Psoas muscle (tissue), 7 donors: ENCODE measurements at regions not wholly inside any gene's neighbourhood (a gene's known extent, or its start where the extent isn't known, plus 50 kb on each side); places are given as distances from the start of the nearest gene placed in this dataset.

Experiments used
- ATAC-seq, 4 donors: fragments of 200-7000 bp; cut with Tn5 transposase; one replicate each; pipeline ENCODE4 v1.9.1; 2020; ENCODE audit warnings: moderate library complexity in 3 of 4, mild to moderate bottlenecking in 2 of 4
- DNase-seq, 2 donors: peaks; one replicate each; pipeline ENCODE4 v3.0.0-alpha.2; 2020
- H3K27ac ChIP-seq: fragments of 200-600 bp; one replicate; pipeline ENCODE4 v1.8.0; 2022
- H3K27me3 ChIP-seq, 3 donors: fragments of 200-600 bp in 1 of 3; one replicate each; pipeline versions ENCODE4 v1.6.1 to v1.8.0; 2013 to 2022; ENCODE audit warnings: low read length in 2 of 3, mild to moderate bottlenecking in 2 of 3, moderate library complexity in 1 of 3; ENCODE audit not compliant: insufficient read depth in 3 of 3
- H3K36me3 ChIP-seq, 2 donors: fragments of 200-600 bp in 1 of 2; one replicate each; pipeline versions ENCODE4 v1.6.1 to v1.8.0; 2013 to 2022; ENCODE audit warnings: low read depth in 1 of 2, mild to moderate bottlenecking in 1 of 2, moderate library complexity in 1 of 2; ENCODE audit not compliant: insufficient read depth in 1 of 2
- H3K4me1 ChIP-seq: fragments of 200-600 bp; one replicate; pipeline ENCODE4 v1.8.0; 2022
- H3K4me3 ChIP-seq: fragments of 200-600 bp; one replicate; pipeline ENCODE4 v1.8.0; 2022; ENCODE audit warnings: mild to moderate bottlenecking
- H3K9me3 ChIP-seq: fragments of 200-600 bp; one replicate; pipeline ENCODE4 v1.8.0; 2022
- WGBS, 3 donors: extraction: QIAGEN DNeasy Blood & Tissue Kit; methylation state at CpG; one replicate each; pipeline versions ENCODE4 v1.1.6 to v1.1.7; 2013; 5-methylcytosine and 5-hydroxymethylcytosine counted together
- intact Hi-C, 2 donors: fragments of 100-400 bp; cut with DNase I; formaldehyde crosslinking; loops; one replicate each; pipeline versions ENCODE4 v1.11.0 to v1.14.2; 2022
- TF ChIP-seq, protein P1 (sequence below): fragments of 200-600 bp; IDR thresholded peaks from one replicate; pipeline ENCODE4 v1.8.0; 2022; ENCODE audit warnings: antibody characterized with exemption
- donor health status: healthy with polysubstance abuse.
- donor health status: DM: no; HTN: no; CAD: no; lungs with moderate emphysema.
- donor health status: Bipolar disorder and iron deficiency.
- donor health status: healthy.
- donor health status: DM: yes; HTN: yes; CAD: no.
- donor health status: DM: no; HTN: no; CAD: no.
- donor health status: DM: yes; HTN: yes; CAD: no.

DNA sequence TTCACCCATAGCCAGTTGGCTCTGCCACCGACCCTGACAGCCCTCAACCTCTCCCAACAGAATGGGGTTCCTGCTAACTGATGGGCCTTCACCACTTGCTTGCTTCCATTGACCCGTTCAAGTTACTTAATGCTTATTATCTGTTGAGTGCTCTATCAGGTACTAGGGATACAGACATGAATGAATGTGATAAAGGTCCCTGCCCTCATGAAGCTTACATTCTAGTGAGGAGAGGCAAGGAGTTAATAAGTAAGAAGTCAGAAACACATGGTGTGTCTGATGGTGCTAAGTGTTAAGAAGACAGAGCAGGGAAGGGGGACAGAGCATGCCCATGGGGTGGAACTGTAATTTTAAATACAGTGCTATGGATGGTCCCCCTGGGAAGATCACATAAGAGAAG, 107.5 kb upstream of the JUN start:
- Histone ChIP-seq H3K4me1 (peaks cover 53% of the 10 kb centered on the region), H3K4me3 (no peak overlapping the region), H3K36me3 (no peaks in the 10 kb centered on the region), H3K9me3 (no peaks in the 10 kb centered on the region), H3K27ac (no peak overlapping the region), H3K27me3 (no peaks in the 10 kb centered on the region)
- TF ChIP-seq, protein P1, sequence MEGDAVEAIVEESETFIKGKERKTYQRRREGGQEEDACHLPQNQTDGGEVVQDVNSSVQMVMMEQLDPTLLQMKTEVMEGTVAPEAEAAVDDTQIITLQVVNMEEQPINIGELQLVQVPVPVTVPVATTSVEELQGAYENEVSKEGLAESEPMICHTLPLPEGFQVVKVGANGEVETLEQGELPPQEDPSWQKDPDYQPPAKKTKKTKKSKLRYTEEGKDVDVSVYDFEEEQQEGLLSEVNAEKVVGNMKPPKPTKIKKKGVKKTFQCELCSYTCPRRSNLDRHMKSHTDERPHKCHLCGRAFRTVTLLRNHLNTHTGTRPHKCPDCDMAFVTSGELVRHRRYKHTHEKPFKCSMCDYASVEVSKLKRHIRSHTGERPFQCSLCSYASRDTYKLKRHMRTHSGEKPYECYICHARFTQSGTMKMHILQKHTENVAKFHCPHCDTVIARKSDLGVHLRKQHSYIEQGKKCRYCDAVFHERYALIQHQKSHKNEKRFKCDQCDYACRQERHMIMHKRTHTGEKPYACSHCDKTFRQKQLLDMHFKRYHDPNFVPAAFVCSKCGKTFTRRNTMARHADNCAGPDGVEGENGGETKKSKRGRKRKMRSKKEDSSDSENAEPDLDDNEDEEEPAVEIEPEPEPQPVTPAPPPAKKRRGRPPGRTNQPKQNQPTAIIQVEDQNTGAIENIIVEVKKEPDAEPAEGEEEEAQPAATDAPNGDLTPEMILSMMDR = no peak
- intact Hi-C loops = loop anchor here in 1 of 2 donors (10.0 kb wide), 1 partner anchor 403 kb away; the partner anchor contains the start of gene FGGY
- ATAC-seq (no peak), DNase-seq (no peak)
- 92 to 93% (median 92%) methylated on average over 2 of the region's 2 CpGs for WGBS, 3 donors

- 46 to 53% (median 51%) methylated on average over 13 of the region's 13 CpGs for WGBS, 3 donors
- Histone ChIP-seq H3K9me3 (no peaks in the 10 kb centered on the region), H3K4me1 (peaks cover 55% of the 10 kb centered on the region), H3K4me3 (no peak overlapping the region), H3K36me3 (no peaks in the 10 kb centered on the region), H3K27me3 (no peaks in the 10 kb centered on the region), H3K27ac (peak overlapping the region; percentile 95)
- TF ChIP-seq, protein P1 = no peak
- ATAC-seq = no peak
- DNase-seq = peak; percentile 31 to 75
- intact Hi-C loops = loop anchor here in 1 of 2 donors (10.0 kb wide), 1 partner anchor 401 kb away; the partner anchor contains the start of gene FGGY
Observed at GRCh38 chr1:58893257-58893869, 109.5 kb upstream of the JUN start.

GRCh38 chr1:58895082-58895481, 111.2 kb upstream of the JUN start:
- DNase-seq = peak in 1 of 2 donors; percentile 26
- intact Hi-C loops = loop anchor here (5.0 to 10.0 kb wide), 2 partner anchors 252 to 400 kb away; partner anchors contain the start of gene FGGY (in 1 of the 2)
- 62 to 83% (median 65%) methylated on average over 2 of the region's 2 CpGs for WGBS, 3 donors

DNA sequence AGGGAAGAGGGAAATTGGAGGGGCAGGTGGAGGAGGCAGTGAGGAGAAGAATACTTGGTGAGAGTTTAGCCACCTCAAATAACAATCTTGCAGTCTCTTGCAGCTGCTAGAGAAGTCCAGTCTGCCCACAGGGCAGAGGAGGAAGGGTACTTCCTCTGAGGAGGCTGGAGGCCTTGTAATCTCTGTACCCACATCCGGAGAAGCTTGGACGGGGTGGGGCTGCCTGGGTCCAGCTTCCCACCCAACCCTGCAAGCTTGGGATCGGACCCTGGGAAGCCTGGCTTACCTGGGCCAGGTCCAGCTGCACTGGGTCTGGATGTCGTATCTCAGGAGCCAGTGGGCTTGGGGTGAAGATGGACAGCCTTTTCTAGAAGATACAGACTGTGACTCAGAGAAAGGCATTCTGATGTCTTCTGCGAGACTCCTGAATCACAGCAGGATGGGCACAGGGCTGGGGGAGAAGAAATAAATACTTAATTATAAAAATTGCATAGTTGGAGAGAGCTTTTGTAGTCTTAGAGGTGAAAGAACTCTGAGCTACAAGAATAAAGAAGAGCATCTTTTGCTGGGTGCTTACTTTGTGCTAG, 111.8 kb upstream of the JUN start:
- no peak overlapping the region for H3K4me3 ChIP-seq
- H3K36me3 ChIP-seq = no peaks in the 10 kb centered on the region
- H3K27ac ChIP-seq = peak overlapping the region; percentile 95
- DNase-seq (no peak), ATAC-seq (no peak)
- intact Hi-C loops = loop anchor here (5.0 to 10.0 kb wide), 2 partner anchors 252 to 399 kb away; partner anchors contain the start of gene FGGY (in 1 of the 2)
- WGBS, 3 donors = 69 to 75% (median 74%) methylated on average over 5 of the region's 5 CpGs
- H3K4me1 ChIP-seq = peaks cover 78% of the 10 kb centered on the region
- TF ChIP-seq, protein P1 = no peak
- H3K27me3 ChIP-seq = no peaks in the 10 kb centered on the region
- H3K9me3 ChIP-seq = no peaks in the 10 kb centered on the region

More at GRCh38 chr1:58895082-58895481, 111.2 kb upstream of the JUN start:
- Histone ChIP-seq H3K4me1 (peaks cover 72% of the 10 kb centered on the region), H3K27me3 (no peaks in the 10 kb centered on the region), H3K4me3 (no peak overlapping the region), H3K9me3 (no peaks in the 10 kb centered on the region), H3K36me3 (no peaks in the 10 kb centered on the region), H3K27ac (peak overlapping the region; percentile 95)
- TF ChIP-seq, protein P1 = no peak
- ATAC-seq = no peak
